Globus pallidus (tissue), 1 donor: ENCODE measurements at regions not wholly inside any gene's neighbourhood (a gene's known extent, or its start where the extent isn't known, plus 50 kb on each side); places are given as distances from the start of the nearest gene placed in this dataset.
"Not testable (repeated sequence)": the region's sequence is repeated elsewhere in the genome, so short reads cannot be mapped to it uniquely, and the experiment has no call there.

Experiments used
- DNase-seq: peaks from one replicate; pipeline ENCODE4 v3.0.0-alpha.2; 2015; ENCODE audit warnings: low spot score

GRCh38 chr17:36695082-36695481, 93.7 kb downstream of the MRM1 start:
- no peak for DNase-seq

- not testable (repeated sequence) for DNase-seq
Observed at GRCh38 chr17:36695710-36696109, 94.3 kb downstream of the MRM1 start.

DNA sequence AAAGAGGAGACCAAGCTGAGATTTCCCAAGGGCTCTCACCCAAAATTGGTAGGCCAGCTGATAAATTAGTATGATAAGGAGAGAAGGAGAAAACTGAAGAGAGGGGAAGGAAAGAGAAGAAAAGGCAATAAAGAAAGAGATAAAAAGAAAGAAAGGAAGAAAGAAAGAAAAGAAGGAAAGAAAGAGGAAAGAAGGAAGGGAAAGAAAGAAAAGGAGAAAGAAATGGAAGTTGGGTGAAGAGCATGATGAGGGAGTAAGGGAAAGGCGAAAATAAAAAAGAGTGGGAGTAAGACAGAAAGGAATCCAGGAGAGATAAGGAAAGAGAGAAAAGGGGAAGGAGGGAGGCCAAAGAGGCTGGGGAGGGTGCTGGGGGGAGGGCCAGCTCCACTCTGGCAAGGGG, 95.4 kb downstream of the MRM1 start:
- DNase-seq: no peak

GRCh38 chr17:36697903-36698530, 96.6 kb downstream of the MRM1 start:
- no peak for DNase-seq

GRCh38 chr17:36701429-36702099, 100.2 kb downstream of the MRM1 start:
- DNase-seq: no peak

- no peak for DNase-seq
Observed at GRCh38 chr17:36702636-36703035, 101.3 kb downstream of the MRM1 start.

DNA sequence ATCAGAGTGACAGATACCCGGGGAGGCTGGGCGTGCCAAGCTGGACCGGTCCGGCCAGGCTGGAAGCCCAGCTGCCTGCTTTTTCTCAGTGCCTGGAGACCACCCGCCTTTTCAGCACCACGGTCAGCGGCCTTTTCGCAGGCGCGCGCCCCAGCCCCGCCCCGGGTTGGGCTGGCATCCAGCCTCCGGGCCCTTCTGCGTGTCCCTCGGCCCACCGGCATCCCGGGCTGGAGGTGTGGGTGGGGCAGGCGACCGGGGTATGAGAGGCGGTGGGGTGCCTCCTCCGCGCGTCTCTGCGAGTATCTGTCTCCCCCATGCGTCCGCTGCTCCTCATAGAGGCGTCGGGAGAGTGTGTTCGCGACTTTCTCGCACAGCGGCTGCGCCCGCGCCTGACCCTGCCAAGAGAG, 102.5 kb downstream of the MRM1 start:
- no peak for DNase-seq

- DNase-seq: no peak
Observed at GRCh38 chr17:36705283-36705795, 104.0 kb downstream of the MRM1 start.

DNA sequence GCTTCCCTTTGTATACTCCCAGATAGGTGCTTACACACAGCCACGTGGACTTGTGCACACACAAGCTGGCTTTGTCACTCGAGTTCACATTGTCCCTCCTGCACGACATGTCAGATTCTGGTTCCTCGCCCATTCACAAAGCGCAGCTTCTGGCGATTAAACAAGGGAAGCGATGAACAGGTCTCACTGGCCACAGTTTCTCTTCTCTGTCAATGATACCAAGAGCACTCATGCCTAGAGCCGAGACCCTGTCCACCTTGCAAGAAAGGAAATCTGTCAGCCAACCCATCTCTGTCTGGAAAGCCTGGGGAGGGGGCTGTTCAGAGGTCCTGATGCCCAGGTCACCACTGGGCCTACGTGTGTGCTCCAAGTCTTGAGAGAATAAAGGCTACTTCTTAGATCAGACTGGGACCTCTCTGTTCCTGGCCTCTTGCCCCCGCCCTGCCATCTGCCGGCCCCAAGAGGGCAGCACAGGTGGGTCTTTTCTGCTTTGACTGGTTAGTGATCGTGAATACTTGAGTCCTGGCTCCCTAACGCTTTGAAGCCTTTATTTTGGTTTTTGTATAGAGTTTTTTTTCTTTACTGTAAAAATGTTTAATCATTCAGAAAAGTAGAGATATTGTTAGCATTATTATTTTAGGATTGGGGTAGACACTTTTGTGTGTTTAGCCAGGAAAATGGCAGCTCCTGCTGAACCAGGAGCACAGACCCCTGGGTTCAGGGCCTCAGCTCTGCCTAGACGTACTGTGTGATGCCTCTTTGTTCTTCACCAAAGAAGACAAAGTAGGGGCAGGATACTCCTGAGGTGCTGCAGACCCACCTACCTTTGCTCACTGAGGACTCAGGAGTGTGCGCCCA, 104.7 kb downstream of the MRM1 start:
- no peak for DNase-seq

DNA sequence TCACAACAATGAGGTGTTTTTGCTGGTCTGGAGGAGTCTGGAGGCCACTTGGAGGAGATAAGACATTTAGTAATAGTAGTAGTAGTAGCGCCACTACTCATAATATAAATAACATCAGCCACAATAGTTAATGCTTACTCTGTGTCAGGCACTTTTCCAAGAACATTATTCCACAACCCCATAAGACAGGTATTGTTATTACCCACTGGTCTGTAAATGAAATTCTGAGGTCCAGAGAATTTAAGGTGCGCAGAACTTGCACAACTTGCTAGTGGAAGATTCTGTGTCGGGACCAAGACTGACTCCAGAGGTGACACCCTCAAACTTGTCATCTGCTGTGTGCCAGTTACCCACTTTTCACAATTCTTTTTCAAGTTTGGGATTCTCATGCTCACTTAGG, 106.5 kb downstream of the MRM1 start:
- no peak for DNase-seq

DNA sequence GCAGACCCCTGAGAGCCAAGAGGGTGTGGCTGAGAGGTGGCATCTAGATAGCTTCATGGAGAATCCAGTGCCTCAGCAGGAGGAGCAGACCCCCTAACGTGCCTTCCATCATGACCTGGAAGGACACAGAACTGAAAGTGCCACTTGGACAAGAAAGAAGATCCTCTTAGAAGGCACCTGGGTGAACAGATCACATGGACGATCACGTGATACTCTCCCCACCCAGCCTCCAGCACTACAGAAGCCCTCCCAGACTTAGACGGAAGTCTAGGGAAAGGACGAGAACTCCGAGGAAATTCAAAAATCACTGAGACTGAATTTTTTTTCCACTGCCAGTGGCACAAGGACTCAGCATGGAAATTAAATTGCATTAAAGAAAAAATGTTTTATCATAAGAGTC, 113.4 kb downstream of the MRM1 start:
- DNase-seq: no peak

- no peak for DNase-seq
Observed at GRCh38 chr17:36715951-36716350, 114.6 kb downstream of the MRM1 start.

DNA sequence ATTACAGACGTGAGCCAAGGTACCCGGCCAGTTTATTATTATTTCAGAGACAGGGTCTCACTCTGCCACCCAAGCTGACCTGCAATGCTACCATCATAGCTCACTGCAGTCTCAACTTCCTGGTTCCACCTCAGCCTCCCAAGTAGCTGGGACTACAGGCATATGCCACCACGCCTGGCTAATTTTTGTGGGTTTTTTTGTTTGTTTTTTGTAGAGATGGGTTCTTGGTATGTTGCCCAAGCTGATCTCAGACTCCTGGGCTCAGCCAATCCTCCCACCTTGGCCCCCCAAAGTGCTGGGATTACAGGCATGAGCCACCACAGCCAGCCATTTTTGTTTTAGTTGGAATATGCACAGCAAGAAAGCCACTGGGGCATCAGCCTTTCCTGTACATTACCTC, 115.7 kb downstream of the MRM1 start:
- DNase-seq: no peak

DNA sequence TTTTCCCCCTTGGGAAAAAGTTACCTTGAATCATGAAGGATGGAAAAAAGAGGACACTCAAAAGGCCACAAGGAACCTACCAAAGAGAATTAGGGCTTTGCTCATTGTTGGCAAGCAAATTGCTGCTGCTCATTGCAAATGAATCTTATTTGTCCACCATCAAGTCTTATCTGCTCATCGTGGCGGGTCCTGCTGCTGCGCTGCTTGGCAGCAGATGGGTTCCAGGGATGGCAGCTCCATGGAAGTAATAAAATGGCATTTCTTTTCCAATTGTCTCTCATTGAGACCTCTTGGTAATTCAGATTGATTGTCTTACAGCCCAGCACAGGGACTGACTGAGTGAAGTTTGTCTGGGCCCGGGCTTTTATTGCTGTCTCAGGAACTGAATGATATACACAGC, 118.7 kb downstream of the MRM1 start:
- DNase-seq: no peak

GRCh38 chr17:36721560-36722120, 120.3 kb downstream of the MRM1 start:
- no peak for DNase-seq

GRCh38 chr17:36722121-36722902, 120.9 kb downstream of the MRM1 start:
- DNase-seq: peak; percentile 47

GRCh38 chr17:36722903-36723263, 121.5 kb downstream of the MRM1 start:
- no peak for DNase-seq

DNA sequence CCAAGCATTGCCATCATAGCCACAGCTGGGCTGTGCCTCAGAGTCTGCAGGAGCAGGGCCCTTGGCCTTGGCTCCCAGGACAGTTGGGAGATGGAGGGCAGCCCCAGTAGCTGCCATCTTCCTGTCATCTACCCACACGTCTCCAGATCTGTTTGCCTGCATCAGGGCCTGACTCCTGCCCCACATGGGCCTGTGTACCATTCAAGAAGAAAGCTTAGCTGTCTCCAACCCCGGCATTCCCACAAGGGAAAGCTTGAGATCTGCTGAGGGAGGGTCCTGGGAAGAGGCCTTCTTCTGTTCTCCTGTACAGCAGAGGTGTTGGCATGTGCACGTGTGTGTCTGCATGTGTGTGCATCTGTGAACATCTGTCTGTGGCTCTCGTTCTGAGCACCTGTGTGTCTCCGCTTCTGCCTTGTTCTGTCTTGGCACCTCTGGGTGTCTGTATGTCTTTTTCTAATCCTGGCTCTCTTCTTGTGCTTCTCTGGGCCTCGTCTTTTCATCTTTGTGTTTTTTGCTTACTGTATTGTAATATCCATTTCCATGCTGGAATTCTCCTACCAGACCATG, 122.2 kb downstream of the MRM1 start:
- DNase-seq: no peak

DNA sequence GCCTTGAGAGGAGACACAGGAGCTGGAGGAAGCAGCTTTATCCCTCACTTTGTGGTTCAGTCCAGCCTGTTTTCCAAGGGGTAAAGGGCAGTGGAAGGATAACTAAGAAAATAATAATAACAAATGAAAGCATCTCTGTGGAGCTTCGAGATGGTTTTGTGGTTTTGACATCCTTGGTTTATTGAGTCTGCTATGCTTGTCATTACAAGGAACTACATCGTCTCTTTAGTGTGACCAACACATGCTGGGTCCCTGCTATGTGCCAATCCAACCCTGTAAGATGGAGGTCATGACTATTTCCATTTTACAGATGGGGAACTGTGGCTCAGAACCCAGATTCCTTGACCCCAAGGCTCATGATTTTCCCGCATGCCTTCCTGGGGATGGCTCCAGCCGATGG, 124.8 kb downstream of the MRM1 start:
- no peak for DNase-seq

DNA sequence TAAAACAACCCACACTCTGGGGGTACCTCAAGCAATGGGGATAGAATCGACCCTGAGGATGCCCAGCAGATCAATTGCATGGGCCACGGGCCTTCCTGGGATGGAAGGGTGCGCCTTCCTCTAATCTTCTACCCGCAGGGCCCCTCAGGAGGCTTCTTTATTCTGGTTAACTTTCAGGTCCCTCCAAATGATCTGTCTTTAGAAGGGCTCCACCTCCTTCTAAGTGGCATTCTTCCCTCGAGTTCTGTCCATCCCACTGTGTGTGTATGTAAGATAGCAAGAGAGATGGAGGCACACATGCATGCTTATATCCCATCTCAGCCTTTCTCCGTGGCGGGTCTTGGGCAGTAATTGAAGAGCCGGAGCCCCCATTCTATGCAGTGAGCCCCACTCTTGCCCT, 125.7 kb downstream of the MRM1 start:
- no peak for DNase-seq

DNA sequence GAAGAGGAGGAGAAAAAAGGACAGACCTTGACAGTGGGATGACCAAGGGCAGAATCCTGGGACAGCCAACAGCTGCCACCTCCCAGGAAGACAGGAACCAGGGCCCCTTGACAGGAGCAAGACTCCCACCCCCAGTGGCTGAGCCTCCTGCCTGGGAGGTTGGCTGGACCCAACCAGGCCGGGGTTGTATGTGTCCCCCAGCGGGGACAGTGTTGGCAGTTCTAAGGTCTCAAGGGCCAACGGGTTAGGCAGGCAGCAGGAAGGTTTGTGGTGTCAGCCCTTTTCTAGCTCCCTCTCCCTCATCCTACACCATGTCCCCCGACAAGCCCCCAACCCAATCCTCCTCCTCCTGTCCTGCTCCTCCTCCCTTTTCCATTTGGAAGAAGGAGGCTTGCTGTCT, 126.2 kb downstream of the MRM1 start:
- no peak for DNase-seq
